HS-27A (cell line): ENCODE measurements at regions not wholly inside any gene's neighbourhood (a gene's known extent, or its start where the extent isn't known, plus 50 kb on each side); places are given as distances from the start of the nearest gene placed in this dataset.

Experiments
- DNase-seq: peaks from one replicate; pipeline ENCODE4 v3.0.0-alpha.2; 2012; ENCODE audit warnings: low read depth, missing footprints

DNA sequence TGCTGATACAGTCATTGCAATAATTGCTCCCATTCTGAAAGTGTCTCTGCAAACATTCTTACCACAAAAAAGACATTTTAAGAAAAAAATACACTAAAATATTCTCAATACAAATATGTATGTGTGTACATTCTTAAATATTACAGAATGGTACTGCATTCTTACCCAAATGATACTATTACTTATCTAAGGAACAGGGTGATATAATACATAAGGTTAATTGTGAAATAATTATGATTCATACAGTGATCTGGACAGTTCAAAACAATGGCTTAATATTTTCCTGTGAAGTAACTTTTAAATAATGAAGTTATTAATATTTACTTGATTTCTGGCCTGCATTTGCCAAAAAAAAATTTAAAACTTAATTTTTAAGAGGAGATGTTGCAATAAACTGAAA lies 694.6 kb downstream of the TUSC7 start:
- DNase-seq = no peak

DNA sequence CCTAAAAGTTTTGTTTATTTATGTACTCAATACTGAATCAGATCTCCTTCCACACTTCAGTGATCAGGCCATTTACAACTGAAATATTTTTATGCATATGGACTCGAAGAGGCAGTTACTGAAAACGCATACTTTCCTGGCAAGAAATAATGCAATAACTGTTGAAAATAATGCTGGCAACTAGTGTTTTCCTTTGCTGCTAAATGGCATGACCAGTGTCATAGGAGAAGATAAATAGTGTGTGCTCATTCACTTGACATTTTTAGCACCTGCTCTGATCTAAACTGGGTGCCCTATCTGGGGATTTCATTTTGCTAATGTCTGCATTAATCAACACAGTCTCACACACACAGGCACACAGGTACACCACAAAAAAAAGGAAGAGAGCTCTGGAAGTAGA lies 695.2 kb downstream of the TUSC7 start:
- no peak for DNase-seq

DNA sequence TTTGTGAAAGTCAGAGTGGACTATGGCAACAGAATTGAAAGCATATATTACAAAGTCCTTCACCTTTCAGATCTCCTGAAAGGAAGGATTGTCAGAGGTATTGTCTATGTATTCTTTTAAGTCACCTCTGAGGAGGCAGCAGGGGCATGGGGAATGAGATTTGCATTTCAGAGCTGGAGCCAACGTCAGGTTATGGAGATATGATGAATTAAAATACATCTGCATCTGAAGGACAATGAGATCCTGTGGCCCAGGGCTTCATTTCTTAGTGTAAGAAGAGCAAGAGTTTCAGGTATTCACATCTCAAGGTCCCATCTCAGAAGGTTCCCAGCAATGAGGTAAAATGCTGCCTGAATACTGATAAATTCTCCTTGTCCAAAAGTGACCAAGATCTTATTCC lies 695.8 kb downstream of the TUSC7 start:
- no peak for DNase-seq

DNA sequence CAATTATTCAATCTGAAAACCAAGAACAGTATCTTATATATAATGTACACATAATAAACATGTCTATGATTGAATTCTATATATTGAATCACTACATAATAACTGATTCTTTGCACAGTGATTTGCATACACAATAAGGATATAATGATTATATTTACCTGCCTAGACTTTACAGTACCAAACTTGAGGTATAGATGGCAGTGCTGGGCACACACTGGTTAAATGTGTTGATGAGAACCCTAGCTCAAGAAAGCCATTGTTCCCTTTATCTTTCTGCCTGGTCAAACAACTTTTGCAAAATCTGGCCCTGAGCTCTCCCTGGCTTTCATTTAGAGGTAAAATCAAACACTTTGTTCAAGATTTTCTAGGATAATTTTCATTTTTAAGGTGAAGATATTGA lies 697.7 kb downstream of the TUSC7 start:
- DNase-seq = no peak

DNA sequence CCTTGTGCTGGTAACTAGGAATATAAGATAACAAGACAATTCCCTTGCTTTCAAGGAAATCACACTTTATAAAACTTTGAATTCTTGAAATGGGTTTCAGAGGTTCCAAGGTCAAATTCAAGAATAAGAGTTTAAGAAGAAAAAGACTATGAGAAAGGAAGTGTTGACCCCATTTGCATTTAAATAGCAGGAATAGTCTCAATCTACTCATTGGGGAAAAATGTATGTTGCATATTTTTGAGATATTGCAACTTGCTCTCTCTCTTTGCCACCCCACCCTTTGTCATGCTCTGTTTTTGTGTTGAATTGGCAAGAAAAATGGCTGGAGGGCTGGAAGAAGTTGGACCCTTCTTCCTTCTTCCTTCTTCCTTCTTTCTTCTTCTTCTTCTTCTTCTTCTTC lies 699.2 kb downstream of the TUSC7 start:
- DNase-seq = peak; percentile 42

DNA sequence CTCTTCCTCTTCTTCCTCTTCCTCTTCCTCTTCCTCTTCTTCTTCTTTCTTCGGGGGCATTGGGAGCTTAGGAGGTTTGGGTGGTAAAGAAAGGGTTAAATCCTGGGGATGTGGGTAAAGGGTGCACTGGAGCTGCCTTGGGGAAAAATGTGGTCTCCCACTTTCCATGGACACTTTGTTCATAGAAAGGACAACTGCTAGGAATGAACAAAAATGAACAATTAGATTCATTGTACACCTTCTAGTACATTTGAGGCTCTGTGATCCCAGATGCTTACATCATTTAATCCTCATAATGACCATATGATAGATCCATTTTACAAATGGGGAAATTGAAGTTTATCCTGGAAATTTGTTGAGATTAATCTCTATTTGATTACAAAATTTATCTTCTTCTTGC lies 699.7 kb downstream of the TUSC7 start:
- DNase-seq = no peak

DNA sequence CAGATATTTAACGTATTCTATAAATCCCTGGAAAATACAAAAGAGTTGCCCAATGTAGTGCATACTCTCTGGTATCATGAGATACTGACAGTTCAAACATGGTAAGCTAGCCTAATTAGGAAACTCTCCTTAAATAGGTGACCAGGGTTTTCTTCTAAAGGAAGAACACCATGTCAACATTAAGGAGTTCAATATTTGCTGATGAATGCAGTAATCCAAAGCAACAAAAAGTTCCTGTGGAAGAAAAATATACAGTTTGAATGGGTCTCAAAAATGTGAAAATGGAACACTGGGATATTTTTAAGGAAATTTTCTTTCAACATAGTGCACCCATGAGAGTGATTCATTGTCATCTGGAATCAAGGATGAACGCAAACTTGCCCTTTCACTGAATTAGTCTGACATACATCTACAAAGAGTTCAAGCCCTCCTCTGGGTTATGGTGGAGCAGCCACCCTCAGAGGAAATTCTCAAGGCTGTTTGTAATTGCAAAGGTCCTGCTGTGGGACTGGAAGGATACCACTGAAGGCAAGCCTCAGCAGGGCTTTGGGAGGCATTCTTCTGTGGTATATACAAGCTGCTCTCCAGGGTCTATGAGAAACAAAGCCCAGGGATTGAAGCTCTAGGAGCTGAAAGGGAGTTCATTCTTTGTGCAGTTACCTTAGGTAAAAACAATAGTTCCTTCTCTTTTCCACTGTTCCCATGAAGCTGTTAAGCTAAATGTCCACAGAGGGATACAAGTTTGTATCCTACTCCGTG lies 700.3 kb downstream of the TUSC7 start:
- no peak for DNase-seq

DNA sequence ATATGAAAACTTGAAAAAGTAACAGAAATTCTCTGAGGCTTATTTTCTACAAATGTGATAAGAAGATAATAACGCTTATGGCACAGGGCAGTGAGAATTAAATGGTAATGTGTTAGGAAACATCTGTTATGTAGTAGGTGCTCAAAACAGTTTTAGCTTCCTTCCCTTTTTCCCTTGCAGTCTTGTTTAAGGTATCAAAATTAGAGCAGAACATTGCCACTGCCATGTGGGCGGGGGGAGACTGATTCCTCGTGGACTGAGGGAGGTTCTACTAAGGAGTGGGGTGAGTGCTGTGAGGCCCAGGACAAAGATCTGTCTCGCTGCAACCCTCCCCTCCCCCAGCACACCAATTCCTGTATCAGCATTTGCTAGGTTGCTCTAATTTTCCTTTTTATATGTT lies 702.4 kb downstream of the TUSC7 start:
- no peak for DNase-seq

DNA sequence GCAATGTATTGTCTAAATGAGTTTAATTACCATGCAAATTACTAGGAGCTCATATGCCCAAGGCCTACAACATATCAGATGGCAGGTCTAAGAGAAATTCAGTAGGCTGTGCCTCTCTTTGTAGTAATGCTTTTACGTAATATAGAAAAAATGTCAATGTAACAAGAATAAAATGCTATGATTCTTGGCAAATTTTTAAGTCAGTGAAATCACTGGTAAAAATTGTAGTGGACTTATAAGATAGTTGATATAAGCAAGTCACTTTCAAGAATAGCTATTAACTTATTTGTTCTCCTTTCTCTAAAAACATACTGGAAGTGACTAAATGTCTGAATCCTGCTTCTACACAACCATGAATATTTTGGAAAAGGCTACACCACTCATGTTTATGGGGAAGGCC lies 707.8 kb downstream of the TUSC7 start:
- no peak for DNase-seq

DNA sequence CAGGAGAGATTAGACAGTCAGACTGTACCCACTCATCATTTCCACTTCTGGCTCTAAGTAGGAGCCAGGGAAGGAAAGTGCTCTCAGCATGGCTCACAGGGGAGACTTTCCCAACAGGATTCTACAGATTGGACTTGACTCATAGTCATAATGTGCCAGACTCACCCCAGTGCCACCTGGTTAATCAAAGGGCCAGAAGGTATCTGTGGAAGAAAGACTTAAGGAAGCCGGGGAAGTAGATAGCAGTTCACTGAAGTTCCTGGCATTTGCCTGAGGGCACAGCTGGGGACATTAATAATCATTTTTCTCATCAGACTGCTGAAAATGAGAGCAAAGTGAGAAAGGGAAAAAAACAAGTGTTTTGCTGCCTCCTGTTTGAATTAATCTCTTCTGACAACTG lies 717.5 kb downstream of the TUSC7 start:
- DNase-seq = no peak

DNA sequence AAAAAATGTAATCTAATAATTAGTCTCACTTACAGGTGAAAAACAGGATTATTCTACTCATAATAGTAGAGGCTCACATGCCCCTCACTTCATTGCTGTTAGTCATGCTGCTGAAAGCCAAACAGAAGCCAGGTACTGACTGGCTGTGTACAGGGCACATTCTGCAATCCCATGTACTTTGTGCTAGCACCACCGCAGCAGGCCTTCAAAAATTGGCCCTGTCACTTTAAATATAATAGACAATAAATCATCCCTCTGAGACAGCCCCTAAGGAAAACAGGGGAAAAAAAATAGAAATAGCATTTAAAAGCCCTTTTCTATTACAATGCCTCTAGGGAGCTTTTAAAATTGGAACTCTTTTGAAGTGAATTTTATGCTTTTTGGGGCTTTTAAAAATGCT lies 723.8 kb downstream of the TUSC7 start:
- DNase-seq = no peak

DNA sequence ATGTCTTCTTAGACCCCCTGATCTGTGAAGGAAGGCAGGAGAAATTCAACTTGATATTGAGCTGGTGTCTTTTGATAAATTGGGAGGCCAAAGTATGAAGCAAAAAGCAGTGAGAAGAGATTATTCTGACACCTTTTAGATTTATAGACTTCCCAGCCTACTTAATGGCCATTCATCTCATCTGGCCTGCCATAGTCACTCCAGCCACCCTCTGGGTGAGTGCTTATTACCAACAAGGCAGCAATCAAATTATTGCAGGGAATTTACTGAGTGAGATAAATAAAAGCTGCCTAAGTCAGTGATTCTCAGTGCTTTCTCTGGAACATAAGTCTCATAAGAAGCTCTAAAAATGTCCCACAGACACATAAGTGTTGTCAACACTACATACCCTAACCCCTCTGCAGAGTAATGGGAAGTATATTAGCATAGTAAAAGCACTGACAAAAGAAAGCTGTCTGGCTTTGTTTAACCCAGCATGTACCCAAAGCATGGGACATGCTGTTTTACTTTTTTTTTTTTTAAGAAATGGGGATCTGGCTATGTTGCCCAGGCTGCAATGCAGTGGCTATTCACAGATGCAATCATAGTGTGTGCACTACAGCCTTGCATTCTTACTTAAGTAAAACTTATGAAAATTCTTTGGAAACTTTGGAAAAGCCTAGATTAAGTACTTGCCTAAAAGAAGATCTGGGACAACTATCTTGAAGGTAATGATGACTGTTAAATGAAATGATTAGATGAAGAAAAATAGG lies 725.3 kb downstream of the TUSC7 start:
- DNase-seq = no peak

DNA sequence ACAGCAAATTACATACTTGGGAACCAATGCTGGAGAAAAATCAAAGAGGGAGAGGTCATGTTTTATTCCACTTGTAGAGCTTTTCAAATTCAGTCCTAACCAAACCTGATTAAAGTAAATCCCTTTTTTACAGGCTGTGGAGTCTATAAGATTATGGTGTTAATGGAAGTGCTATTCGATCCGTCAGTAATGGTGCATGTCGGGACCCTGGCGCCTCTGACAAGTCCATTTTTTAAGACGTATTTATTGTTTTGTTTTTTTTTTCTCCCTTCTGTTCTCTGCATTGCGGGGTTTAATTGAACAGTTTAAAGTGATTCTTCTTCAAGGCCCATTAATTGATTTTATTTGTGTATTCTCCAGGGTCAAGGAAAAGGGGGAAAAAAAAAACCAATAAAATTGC lies 725.9 kb downstream of the TUSC7 start:
- no peak for DNase-seq

DNA sequence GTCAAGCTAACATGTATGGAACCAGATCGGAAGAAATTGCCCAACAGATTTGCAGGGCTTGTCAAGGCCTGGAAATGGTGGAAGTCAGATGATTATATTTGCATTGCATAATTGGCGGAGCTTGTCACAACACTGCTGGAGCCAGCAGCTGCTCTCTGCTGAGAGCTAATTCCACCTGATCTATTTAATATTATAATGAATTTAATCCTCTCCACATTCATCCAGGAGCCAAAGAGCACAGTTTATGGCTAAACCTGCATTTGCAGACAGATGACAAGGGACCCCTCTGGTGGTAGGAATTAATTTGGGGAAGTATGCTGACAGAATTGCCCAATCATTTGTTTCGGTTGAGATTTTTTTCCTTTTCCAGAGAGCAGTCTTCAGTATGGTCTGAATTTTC lies 730.2 kb downstream of the TUSC7 start:
- peak; percentile 33 for DNase-seq

DNA sequence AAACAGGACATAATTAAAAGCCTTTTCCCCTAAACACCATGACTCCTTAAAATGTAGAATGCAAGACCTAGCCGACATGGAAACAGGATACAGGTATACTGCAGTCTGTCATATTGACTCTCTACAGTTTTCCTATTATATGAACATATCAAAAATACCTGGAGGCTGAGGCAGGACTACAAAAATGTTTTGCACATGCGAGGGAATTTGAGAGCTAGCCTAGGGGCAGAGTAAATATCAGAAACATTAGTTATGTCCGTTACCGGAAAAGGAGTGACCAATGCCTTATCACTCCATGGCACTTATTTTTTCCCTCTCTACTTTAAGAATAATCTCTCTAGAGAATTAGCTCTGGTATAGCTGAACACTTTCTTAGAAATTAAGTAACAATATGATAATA lies 732.3 kb downstream of the TUSC7 start:
- no peak for DNase-seq

DNA sequence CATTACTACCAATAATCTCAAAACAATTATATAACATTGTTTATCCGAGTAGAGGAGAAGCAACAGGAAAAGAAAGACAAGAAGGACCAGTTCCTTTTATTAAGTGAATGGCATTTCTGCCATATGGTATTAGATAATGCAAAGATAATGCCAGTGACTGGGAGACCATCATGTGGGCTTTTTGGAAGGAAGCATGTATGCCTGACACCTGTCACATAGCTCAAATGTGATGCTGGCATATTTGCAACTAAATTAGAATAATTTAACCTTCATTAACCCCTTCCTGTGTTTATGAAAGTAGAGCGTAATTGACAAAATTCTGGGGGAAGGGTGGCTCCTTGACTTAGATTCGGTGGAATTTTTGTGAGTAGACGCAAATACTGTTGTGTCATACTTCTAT lies 733.0 kb downstream of the TUSC7 start:
- DNase-seq = no peak

DNA sequence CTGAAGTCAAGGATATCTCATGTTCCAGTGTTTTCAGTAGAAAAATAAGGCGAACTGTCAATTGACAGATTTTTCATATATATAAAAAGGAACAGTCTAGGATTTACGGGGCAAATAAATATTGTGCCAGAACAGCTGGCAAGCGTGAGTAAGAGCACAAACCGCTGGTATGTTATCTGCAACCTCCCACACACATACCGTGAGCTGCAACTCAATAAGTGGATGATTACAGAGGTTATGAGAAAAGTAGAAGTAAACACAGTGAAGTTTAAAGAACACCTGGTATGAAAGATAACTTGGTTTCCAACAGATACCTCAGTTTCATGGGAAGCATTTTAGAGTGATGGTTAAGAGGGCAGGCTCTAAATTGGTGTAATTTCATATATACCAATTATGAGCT lies 733.4 kb downstream of the TUSC7 start:
- DNase-seq = no peak

DNA sequence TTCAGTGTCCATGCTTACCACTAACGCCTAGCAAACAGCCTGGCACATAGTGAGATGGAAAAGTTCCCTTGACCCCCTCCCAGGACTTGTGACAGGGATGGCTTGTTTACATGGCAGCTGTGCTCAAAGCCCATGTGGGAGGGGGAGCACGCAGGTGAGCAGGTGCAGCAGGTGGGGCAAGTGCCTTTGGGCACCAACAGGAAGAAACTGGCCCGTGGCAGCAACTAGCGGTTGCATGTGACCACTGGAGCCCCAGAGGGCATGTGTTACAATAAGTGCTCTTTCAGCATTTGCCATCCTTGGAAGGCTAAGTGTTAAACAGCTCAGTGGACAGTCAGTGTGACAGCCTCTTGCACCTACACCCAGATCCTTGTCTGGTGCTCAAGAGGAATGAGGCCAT lies 734.6 kb downstream of the TUSC7 start:
- DNase-seq = no peak

DNA sequence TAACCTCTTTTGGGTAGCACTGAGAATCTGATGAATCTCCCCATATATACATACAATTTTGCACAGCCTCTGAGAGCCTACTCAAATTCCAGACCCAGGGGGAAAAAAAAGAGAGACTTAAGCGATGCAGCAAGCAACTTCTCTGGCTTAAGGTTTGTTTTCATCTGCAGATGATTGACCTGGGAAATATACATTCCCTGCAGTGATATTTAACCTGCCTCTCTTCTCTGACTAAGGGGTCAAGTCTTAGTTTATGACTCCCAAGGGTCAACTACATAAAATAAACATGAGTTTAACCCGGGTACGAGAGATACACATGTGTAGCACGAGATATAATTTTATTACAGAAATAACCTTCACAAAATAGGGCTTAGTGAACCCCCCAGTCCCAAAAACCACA lies 737.8 kb downstream of the TUSC7 start:
- no peak for DNase-seq

DNA sequence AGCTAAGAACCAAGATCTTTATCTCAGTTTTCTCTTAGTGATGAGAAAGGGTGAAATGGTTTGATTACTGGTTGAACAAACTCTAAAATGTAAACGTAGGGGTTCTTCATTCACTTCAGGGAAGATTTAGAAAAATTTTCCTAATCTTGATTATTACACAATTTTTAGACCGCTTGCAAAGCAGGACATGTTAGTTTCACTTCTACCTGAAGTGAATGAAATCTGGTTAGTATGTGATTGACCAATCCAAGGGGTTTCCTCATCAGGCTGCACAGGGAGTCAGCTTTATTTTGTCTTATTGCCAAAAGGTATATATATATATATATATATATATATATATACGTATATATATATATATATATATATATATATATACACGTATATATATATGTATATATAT lies 740.4 kb downstream of the TUSC7 start:
- no peak for DNase-seq

DNA sequence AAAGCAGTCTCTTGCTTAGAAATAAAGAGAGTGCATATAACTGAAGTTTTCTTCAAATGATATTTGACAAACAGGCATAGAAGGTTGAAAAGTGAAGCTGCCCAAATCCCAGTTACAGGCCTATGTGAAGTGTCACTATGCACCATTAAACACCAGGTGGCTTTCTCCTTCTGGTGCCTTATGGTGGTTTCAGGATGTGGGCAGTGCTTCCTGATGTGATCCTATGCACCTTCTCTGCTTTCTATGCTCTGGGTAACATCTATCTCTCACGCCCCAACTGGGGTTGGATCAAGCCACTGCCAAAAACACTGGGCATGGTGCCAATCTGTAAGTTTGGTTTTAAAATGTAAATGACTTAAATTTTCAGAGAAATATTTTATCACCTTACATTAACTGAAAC lies 744.7 kb downstream of the TUSC7 start:
- DNase-seq = no peak

DNA sequence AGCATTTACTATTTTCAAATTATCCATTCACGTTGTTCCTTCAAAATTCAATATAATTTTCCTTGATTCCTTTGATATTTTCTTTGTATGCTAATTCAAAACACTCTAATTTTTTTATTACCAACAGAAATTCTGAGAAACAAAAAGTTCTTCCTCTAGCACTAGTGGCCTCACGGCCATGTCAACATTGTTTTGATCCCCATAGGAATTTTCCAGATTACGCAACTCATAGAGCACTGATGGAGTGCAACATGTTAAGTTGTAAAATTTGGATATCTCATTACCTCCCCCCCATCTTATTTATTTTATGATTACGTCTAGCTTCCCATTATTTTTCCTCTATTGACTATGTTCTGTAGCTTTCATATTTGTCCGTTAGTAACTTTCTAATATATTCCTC lies 745.3 kb downstream of the TUSC7 start:
- no peak for DNase-seq

DNA sequence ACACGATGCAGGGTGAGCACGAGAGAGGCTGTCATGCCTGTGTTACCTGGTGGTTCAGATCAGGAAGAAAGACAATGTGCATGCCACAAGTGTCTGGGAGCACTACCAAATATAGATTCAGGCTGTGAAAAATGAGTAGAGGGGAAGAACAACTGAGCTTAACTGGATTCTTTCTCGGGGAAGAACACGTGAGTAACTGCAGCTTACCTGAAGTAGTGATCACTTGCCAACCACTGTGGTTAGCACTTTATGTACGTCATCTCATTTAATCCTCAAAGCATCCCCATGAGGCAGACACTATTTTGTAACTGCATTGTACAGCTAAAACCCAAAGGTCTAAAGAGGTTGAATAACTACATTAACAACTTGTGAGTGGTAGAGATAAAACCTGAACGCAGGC lies 746.2 kb downstream of the TUSC7 start:
- no peak for DNase-seq
